ENCODE measurements at regions not wholly inside any gene's neighbourhood (a gene's known extent, or its start where the extent isn't known, plus 50 kb on each side); places are given as distances from the start of the nearest gene placed in this dataset.

- TF ChIP-seq, protein P1, sequence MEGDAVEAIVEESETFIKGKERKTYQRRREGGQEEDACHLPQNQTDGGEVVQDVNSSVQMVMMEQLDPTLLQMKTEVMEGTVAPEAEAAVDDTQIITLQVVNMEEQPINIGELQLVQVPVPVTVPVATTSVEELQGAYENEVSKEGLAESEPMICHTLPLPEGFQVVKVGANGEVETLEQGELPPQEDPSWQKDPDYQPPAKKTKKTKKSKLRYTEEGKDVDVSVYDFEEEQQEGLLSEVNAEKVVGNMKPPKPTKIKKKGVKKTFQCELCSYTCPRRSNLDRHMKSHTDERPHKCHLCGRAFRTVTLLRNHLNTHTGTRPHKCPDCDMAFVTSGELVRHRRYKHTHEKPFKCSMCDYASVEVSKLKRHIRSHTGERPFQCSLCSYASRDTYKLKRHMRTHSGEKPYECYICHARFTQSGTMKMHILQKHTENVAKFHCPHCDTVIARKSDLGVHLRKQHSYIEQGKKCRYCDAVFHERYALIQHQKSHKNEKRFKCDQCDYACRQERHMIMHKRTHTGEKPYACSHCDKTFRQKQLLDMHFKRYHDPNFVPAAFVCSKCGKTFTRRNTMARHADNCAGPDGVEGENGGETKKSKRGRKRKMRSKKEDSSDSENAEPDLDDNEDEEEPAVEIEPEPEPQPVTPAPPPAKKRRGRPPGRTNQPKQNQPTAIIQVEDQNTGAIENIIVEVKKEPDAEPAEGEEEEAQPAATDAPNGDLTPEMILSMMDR (IDR thresholded peaks at IDR 0.05), result no peak
- TF ChIP-seq POLR2A (IDR thresholded peaks at IDR 0.05), result no peak
These were observed 52.9 kb upstream of the CXCL8 start for GRCh38 chr4:73687421-73687820.

Data from right lobe of liver (tissue), 4 donors.